GM12875 (cell line): ENCODE measurements at regions not wholly inside any gene's neighbourhood (a gene's known extent, or its start where the extent isn't known, plus 50 kb on each side); places are given as distances from the start of the nearest gene placed in this dataset.

Source experiments
- H3K4me3 ChIP-seq: one replicate; pipeline ENCODE4 v1.5.1; 2011; ENCODE audit warnings: low read depth, low read length, control low read depth
- TF ChIP-seq, protein P1 (sequence below): IDR thresholded peaks from 2 replicates; pipeline ENCODE4 v1.5.1; 2011; ENCODE audit warnings: low read depth, mild to moderate bottlenecking, control low read depth, inconsistent platforms, low read length, moderate library complexity, borderline replicate concordance; ENCODE audit not compliant: insufficient read depth

DNA sequence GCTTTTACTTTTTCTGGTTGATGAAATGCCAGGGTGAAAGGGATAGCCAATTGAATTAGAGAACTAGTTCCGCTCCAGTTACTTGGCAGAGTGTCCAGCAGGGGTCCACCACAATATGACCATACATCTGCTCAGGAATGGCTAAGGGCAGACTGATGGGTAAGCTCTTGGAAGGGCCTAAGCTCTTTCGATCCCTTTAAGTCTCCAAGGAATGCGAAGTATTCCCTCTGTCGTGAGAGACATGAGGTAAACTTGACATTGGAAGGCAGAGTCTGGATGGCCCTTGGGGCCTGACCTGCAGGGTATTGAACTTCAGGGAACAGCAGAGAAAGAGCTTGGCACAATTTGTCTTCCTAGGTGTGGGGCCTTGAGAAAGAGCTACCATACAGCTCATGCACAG lies 805.8 kb downstream of the PLOD2 start:
- H3K4me3 ChIP-seq = no peak overlapping the region
- TF ChIP-seq, protein P1, sequence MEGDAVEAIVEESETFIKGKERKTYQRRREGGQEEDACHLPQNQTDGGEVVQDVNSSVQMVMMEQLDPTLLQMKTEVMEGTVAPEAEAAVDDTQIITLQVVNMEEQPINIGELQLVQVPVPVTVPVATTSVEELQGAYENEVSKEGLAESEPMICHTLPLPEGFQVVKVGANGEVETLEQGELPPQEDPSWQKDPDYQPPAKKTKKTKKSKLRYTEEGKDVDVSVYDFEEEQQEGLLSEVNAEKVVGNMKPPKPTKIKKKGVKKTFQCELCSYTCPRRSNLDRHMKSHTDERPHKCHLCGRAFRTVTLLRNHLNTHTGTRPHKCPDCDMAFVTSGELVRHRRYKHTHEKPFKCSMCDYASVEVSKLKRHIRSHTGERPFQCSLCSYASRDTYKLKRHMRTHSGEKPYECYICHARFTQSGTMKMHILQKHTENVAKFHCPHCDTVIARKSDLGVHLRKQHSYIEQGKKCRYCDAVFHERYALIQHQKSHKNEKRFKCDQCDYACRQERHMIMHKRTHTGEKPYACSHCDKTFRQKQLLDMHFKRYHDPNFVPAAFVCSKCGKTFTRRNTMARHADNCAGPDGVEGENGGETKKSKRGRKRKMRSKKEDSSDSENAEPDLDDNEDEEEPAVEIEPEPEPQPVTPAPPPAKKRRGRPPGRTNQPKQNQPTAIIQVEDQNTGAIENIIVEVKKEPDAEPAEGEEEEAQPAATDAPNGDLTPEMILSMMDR = no peak

DNA sequence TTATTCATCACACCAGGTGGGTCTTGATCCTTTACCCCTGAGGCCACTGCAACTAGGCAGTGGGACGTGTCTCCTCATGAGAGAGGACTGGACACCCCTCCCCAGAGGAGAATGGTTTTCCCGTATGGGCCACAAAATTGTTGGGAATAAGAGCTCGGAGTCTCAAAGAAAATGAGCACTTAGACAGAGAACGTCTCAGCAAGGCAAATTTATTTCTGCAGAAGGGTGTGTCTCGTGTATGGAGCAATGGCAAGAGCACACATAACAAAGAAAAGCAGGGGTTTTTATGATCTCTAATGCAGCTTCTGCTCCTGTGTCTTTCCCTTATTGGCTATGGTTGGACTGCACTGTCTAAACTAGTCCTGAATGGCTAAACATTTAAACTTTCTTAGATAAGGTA lies 803.5 kb downstream of the PLOD2 start:
- TF ChIP-seq, protein P1 = no peak
- H3K4me3 ChIP-seq = no peak overlapping the region

DNA sequence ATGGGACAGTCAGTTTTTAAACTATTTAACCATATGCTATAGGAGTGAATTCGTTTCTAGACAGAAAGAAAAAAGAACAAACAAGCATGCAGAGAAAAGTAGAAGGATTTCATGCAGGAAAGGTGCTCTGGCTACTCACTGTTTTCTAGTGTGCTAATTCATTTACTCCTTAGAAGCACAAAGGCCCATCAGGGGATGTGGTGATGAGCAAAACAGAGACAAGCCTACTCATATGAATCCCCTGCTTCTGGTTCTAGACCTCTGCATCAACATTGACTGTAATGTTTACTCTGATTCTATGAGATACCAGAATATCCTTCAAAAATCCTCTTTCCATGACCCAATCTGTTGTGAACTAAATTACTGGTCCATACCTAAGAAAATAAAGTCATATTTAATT lies 801.9 kb downstream of the PLOD2 start:
- TF ChIP-seq, protein P1 = no peak
- H3K4me3 ChIP-seq = no peak overlapping the region

DNA sequence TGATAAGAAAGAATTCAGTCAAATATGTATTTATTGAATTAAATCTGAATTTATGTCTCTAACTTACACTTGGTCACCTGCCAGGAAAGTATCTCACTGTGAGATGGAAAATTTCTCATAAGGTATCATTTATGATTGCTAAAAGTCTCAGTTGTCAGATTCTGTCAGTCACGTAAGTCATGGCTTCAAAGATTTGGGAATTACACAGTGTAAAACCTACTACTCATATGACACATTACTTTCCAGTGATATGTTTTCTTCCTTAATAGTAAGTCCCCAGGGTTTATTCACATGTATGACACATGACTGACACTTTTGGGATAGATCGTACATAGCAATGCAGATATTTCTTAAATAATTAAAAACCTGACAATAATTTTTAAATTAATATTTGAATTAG lies 792.2 kb downstream of the PLOD2 start:
- TF ChIP-seq, protein P1 = no peak

DNA sequence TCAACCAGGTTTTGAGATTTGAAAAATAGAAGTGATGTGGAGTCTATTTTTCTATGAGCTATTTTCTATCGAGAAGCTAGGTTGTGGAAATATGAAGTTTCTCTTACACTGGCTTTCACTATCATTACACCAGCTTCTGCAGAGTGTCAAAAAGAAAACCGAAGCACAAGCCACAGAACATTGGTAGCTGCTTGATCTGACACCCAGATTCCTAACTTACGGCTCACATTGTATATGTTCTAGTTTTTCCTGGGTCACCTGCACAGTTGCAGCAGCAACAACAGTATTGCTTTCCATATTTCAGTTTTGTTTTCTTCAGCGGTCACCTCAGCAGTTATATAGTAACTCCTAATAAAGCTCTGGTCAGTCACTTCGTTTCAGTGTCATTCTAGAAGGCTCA lies 790.1 kb downstream of the PLOD2 start:
- no peak overlapping the region for H3K4me3 ChIP-seq
- TF ChIP-seq, protein P1 = no peak

More for the DNA sequence above, 792.2 kb downstream of the PLOD2 start:
- H3K4me3 ChIP-seq = no peak overlapping the region

DNA sequence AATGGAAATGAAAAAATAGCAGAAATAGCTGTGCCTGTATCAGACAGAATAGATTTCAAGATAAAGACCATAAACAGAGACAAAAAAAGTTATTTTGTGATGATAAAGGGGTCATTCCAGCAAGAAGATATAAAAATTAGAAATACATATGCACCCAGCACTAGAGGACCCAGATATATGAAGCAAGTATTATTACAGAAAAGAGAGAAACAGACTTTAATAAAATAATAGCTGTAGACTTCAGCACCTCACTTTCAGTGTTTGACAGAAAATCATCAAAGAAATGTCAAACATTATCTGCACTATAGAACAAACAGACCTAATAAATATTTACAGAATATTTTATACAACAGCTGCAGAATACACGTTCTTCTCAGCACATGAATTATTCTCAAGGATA lies 783.7 kb downstream of the PLOD2 start:
- H3K4me3 ChIP-seq = no peak overlapping the region
- TF ChIP-seq, protein P1 = no peak

DNA sequence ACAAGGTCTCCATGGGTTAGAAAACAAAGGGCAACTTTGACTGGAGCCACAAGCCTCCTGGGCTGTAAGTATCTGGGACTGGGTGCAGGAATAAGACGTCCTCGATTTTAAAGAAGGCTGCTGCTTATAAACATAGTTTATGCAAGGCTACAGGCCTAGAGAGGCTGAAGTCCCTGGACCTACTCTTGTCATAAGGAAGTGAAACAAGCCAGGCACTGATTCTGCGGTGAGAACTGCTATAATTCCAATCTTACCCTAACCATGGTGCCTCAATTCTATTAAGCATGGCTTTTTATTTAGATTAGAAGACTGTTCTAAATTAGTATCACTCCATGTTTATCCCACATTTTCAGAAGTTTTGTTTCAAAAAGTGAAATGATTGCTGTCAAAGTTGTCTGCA lies 777.6 kb downstream of the PLOD2 start:
- H3K4me3 ChIP-seq = no peak overlapping the region
- TF ChIP-seq, protein P1 = no peak
